Ishikawa (cell line): ENCODE measurements at regions not wholly inside any gene's neighbourhood (a gene's known extent, or its start where the extent isn't known, plus 50 kb on each side); places are given as distances from the start of the nearest gene placed in this dataset.

Source experiments
- CEBPB ChIP-seq: IDR thresholded peaks from 2 replicates; pipeline ENCODE4 v1.6.1; 2012
- CREB1 ChIP-seq: IDR thresholded peaks from 2 replicates; pipeline ENCODE4 v1.6.1; 2012; ENCODE audit warnings: low read depth
- EGR1 ChIP-seq: IDR thresholded peaks from 2 replicates; pipeline ENCODE4 v1.6.1; 2012
- EP300 ChIP-seq: IDR thresholded peaks from 2 replicates; pipeline ENCODE4 v1.6.1; 2012; ENCODE audit warnings: borderline replicate concordance
- FOXM1 ChIP-seq: IDR thresholded peaks from 2 replicates; pipeline ENCODE4 v1.6.1; 2012; ENCODE audit warnings: low read depth, borderline replicate concordance
- MAX ChIP-seq: IDR thresholded peaks from 2 replicates; pipeline ENCODE4 v1.6.1; 2012
- RAD21 ChIP-seq: IDR thresholded peaks from 2 replicates; pipeline ENCODE4 v1.6.1; 2012; ENCODE audit warnings: low read depth
- REST ChIP-seq: IDR thresholded peaks from 2 replicates; pipeline ENCODE4 v1.6.1; 2012; ENCODE audit warnings: low read depth, mild to moderate bottlenecking
- TAF1 ChIP-seq: IDR thresholded peaks from 2 replicates; pipeline ENCODE4 v1.6.1; 2012; ENCODE audit warnings: low read depth, mild to moderate bottlenecking
- TCF12 ChIP-seq: IDR thresholded peaks from 2 replicates; pipeline ENCODE4 v1.6.1; 2012; ENCODE audit warnings: low read depth
- TEAD4 ChIP-seq: IDR thresholded peaks from 2 replicates; pipeline ENCODE4 v1.6.1; 2012
- YY1 ChIP-seq: IDR thresholded peaks from 2 replicates; pipeline ENCODE4 v1.6.1; 2012; ENCODE audit warnings: low read depth
- ZBTB7A ChIP-seq: IDR thresholded peaks from 2 replicates; pipeline ENCODE4 v1.6.1; 2012; ENCODE audit warnings: low read depth
- TF ChIP-seq, protein P1 (sequence below): IDR thresholded peaks from 2 replicates; pipeline ENCODE4 v1.6.1; 2012

DNA sequence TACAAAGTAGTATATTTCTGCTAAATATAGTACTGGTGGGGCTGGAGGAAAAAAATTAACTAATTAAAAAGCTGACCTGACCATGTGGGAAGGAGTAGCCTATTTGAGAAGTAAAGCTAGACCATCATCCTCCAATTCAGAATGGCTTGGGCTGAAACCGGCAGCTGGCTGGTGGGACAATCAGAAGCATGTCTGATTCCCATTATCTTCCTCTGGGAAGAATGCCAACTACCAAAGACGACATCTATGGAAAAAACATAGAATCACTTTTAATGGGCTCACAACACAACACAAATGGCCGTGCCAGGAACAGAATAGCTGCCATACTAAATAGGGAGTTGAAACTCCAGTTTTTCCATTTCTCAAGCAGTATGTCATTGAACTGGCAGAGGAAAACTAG lies 120.4 kb upstream of the FREM2 start:
- TF ChIP-seq RAD21 (no peak), REST (no peak), CEBPB (no peak), MAX (no peak), TCF12 (no peak), FOXM1 (no peak), TEAD4 (no peak), TAF1 (no peak), EP300 (no peak), CREB1 (no peak), YY1 (no peak), ZBTB7A (no peak), EGR1 (no peak)
- TF ChIP-seq, protein P1, sequence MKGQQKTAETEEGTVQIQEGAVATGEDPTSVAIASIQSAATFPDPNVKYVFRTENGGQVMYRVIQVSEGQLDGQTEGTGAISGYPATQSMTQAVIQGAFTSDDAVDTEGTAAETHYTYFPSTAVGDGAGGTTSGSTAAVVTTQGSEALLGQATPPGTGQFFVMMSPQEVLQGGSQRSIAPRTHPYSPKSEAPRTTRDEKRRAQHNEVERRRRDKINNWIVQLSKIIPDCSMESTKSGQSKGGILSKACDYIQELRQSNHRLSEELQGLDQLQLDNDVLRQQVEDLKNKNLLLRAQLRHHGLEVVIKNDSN: no peak
